OCI-LY1 (cell line): ENCODE measurements at regions not wholly inside any gene's neighbourhood (a gene's known extent, or its start where the extent isn't known, plus 50 kb on each side); places are given as distances from the start of the nearest gene placed in this dataset.

Source experiments
- EZH2 ChIP-seq: fragments of 200-600 bp; sonication (generic), shearing (Covaris generic); IDR thresholded peaks from 2 replicates; pipeline ENCODE4 v1.8.0; 2017; ENCODE audit warnings: borderline replicate concordance, mixed run types, mild to moderate bottlenecking, antibody characterized with exemption, low read length, moderate library complexity, mixed read lengths
- TF ChIP-seq, protein P1 (sequence below): fragments of 200-600 bp; sonication (generic), shearing (Covaris generic); IDR thresholded peaks from 2 replicates; pipeline ENCODE4 v1.5.1; 2017; ENCODE audit warnings: mild to moderate bottlenecking, antibody characterized with exemption, low read length, moderate library complexity, mixed read lengths

DNA sequence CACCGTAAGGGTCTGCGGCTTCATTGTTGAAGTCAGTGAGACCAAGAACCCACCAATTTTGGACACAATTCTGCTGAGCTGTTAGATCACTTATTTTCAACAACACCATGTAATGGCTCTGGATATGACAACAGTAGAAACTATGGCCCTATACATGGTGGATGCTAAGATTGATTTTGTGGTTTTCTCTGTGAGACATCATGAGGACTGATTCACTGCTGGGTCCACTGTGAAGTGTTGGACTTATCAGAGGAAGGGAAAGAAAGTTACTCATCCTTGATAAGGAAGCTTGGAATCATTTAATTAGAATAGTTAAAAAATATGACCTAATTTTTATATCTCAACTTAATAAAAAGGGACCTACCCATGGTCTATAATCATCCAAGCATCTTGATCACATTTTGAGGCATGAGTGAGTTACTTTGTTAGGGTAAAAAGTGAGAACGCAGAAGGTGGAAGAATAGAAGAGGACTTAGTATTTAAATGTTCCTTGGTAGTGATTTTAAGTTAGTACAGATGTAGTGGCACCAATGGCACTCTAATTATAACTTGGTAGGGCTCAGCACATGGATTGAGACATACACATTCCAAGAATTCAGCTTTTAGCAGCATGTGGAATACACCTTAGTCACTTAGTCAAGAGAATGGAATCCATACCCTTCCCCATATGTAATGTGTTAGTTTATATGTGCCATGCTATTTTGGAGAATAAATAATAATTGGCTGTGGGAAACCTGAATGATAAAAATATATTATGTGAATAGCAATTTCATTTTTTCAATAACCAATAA is 123.5 kb upstream of the CD180 start:
- TF ChIP-seq, protein P1, sequence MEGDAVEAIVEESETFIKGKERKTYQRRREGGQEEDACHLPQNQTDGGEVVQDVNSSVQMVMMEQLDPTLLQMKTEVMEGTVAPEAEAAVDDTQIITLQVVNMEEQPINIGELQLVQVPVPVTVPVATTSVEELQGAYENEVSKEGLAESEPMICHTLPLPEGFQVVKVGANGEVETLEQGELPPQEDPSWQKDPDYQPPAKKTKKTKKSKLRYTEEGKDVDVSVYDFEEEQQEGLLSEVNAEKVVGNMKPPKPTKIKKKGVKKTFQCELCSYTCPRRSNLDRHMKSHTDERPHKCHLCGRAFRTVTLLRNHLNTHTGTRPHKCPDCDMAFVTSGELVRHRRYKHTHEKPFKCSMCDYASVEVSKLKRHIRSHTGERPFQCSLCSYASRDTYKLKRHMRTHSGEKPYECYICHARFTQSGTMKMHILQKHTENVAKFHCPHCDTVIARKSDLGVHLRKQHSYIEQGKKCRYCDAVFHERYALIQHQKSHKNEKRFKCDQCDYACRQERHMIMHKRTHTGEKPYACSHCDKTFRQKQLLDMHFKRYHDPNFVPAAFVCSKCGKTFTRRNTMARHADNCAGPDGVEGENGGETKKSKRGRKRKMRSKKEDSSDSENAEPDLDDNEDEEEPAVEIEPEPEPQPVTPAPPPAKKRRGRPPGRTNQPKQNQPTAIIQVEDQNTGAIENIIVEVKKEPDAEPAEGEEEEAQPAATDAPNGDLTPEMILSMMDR, result no peak
- TF ChIP-seq EZH2, result no peak
